ENCODE measurements at regions not wholly inside any gene's neighbourhood (a gene's known extent, or its start where the extent isn't known, plus 50 kb on each side); places are given as distances from the start of the nearest gene placed in this dataset.

GRCh38 chr1:213446496-213446895 lies 395.5 kb downstream of the RPS6KC1 start:
- no peaks in the 10 kb centered on the region for H3K27me3 Mint-ChIP-seq (ENCODE audit: low read depth)
- DNase-seq (ENCODE audit: low spot score): no peak
- peaks cover 3% of the 10 kb centered on the region; the same call in 1 of the 2 replicates for H3K4me1 Mint-ChIP-seq
- no peak for ATAC-seq
- POLR2A ChIA-PET: no interaction called here
- H3K27ac Mint-ChIP-seq: no peak overlapping the region
- no peak overlapping the region for H3K4me3 Mint-ChIP-seq
- H3K36me3 Mint-ChIP-seq: no peaks in the 10 kb centered on the region
- H3K9me3 Mint-ChIP-seq: no peaks in the 10 kb centered on the region
- TF ChIP-seq MYBL2 (CRISPR knock-in tag; IDR thresholded peaks at IDR 0.05) (no peak), PRRX2 (CRISPR knock-in tag; IDR thresholded peaks at IDR 0.05) (no peak), E2F1 (CRISPR knock-in tag; IDR thresholded peaks at IDR 0.05) (no peak), ZNF219 (CRISPR knock-in tag; IDR thresholded peaks at IDR 0.05; ENCODE audit: borderline replicate concordance) (no peak), PRDM15 (CRISPR knock-in tag; IDR thresholded peaks at IDR 0.05) (no peak), TP53 (CRISPR knock-in tag; IDR thresholded peaks at IDR 0.05) (no peak), HMGXB4 (CRISPR knock-in tag; IDR thresholded peaks at IDR 0.05) (no peak), USF2 (CRISPR knock-in tag; IDR thresholded peaks at IDR 0.05) (no peak), RORB (CRISPR knock-in tag; IDR thresholded peaks at IDR 0.05) (no peak), ETV6 (CRISPR knock-in tag; IDR thresholded peaks at IDR 0.05) (no peak), NFE2L1 (CRISPR knock-in tag; IDR thresholded peaks at IDR 0.05) (no peak), ZNF423 (CRISPR knock-in tag; IDR thresholded peaks at IDR 0.05) (no peak)
- TF ChIP-seq, protein P1, sequence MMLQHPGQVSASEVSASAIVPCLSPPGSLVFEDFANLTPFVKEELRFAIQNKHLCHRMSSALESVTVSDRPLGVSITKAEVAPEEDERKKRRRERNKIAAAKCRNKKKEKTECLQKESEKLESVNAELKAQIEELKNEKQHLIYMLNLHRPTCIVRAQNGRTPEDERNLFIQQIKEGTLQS (CRISPR knock-in tag; conservative IDR thresholded peaks at IDR 0.05): no peak
- TF ChIP-seq, protein P2, sequence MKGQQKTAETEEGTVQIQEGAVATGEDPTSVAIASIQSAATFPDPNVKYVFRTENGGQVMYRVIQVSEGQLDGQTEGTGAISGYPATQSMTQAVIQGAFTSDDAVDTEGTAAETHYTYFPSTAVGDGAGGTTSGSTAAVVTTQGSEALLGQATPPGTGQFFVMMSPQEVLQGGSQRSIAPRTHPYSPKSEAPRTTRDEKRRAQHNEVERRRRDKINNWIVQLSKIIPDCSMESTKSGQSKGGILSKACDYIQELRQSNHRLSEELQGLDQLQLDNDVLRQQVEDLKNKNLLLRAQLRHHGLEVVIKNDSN (CRISPR knock-in tag; IDR thresholded peaks at IDR 0.05): no peak
- TF ChIP-seq, protein P3, sequence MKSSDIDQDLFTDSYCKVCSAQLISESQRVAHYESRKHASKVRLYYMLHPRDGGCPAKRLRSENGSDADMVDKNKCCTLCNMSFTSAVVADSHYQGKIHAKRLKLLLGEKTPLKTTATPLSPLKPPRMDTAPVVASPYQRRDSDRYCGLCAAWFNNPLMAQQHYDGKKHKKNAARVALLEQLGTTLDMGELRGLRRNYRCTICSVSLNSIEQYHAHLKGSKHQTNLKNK (CRISPR knock-in tag; IDR thresholded peaks at IDR 0.05): no peak
- CTCF ChIA-PET: no interaction called here

DNA sequence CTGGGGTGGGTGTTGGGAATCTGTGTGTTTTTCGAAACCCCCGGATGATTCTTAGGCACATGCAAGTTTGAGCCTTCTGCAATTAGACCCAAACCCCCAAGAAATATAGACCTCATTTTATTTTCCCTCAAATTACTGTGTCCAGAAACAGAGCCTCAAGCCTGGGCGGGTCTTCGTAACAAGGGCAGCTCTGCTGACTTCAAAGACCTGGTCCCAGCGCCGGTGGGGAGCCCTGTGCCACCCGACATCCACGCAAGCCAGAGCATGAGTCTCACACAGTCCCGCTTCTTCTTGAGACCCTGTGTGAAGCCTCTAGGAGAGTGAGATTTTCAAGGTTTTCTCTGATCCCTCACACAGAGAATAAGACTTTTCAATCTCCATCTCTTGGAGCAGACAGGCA lies 397.3 kb downstream of the RPS6KC1 start:
- no peaks in the 10 kb centered on the region for H3K9me3 Mint-ChIP-seq
- no peak overlapping the region for H3K27ac Mint-ChIP-seq
- DNase-seq (ENCODE audit: low spot score) (no peak), ATAC-seq (no peak)
- POLR2A ChIA-PET: no interaction called here
- H3K4me1 Mint-ChIP-seq: peaks cover 17% of the 10 kb centered on the region
- CTCF ChIA-PET: no interaction called here
- H3K36me3 Mint-ChIP-seq: no peaks in the 10 kb centered on the region
- no peak for TF ChIP-seq CREB1 (CRISPR knock-in tag; IDR thresholded peaks at IDR 0.05)
- TF ChIP-seq JAZF1 (CRISPR knock-in tag; IDR thresholded peaks at IDR 0.05): no peak
- TF ChIP-seq, protein P2 (CRISPR knock-in tag; IDR thresholded peaks at IDR 0.05): no peak
- TF ChIP-seq GRHL2 (CRISPR knock-in tag; IDR thresholded peaks at IDR 0.05; ENCODE audit: insufficient replicate concordance, severe bottlenecking): no peak
- no peak for TF ChIP-seq KAT7 (CRISPR knock-in tag; IDR thresholded peaks at IDR 0.05; ENCODE audit: borderline replicate concordance)
- TF ChIP-seq, protein P4, sequence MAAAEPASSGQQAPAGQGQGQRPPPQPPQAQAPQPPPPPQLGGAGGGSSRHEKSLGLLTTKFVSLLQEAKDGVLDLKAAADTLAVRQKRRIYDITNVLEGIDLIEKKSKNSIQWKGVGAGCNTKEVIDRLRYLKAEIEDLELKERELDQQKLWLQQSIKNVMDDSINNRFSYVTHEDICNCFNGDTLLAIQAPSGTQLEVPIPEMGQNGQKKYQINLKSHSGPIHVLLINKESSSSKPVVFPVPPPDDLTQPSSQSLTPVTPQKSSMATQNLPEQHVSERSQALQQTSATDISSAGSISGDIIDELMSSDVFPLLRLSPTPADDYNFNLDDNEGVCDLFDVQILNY (CRISPR knock-in tag; IDR thresholded peaks at IDR 0.05): no peak
- TF ChIP-seq PREB (CRISPR knock-in tag; IDR thresholded peaks at IDR 0.05; ENCODE audit: borderline replicate concordance): no peak
- no peak overlapping the region for H3K4me3 Mint-ChIP-seq
- H3K27me3 Mint-ChIP-seq (ENCODE audit: low read depth): no peaks in the 10 kb centered on the region
